GM19467 (cell line): ENCODE measurements at regions not wholly inside any gene's neighbourhood (a gene's known extent, or its start where the extent isn't known, plus 50 kb on each side); places are given as distances from the start of the nearest gene placed in this dataset.

Source experiments
- ATAC-seq: cut with Tn5 transposase; IDR thresholded peaks from one replicate; pipeline ENCODE4 v1.9.1; 2021; ENCODE audit warnings: mild to moderate bottlenecking, moderate library complexity; ENCODE audit not compliant: unreplicated experiment

- no peak for ATAC-seq
Observed at GRCh38 chr4:185893500-185893899, 81.5 kb upstream of the SORBS2 start.

GRCh38 chr4:185894481-185894880 lies 82.5 kb upstream of the SORBS2 start:
- ATAC-seq, result no peak

GRCh38 chr4:185895351-185895750 lies 83.4 kb upstream of the SORBS2 start:
- no peak for ATAC-seq

GRCh38 chr4:185895866-185896265 lies 83.9 kb upstream of the SORBS2 start:
- ATAC-seq, result no peak

DNA sequence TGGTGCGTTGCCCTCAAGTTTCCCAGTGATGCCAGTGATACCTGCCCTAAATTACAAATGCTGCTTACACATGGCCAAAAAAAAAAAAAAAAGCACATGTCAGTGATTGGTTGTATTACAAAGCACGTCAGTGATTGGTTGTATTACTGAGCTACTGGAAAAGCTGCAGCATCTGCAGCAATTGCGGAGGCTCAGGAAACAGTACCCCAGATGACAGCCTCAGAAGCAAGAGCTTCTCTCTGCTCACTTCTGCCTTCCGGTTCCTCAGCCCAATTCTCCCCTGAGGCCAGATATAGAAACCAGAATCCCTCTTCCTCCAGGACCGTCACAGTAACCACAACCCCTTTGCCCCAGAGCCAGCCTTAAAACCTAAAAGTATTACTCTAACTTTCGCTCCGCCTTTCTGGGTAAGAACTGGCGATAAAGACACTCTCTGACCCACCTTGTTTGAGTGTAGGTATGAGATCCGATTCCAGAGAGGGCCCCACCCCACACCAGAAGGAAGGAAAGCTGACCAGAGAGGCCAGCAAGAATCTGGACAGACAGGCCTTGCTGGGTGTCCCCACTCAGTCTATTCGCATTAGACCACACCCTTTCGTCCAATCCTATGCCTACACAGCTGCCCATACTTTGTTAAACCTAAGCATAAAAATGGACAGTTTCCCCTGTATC lies 85.0 kb upstream of the SORBS2 start:
- peak; percentile 86 for ATAC-seq

DNA sequence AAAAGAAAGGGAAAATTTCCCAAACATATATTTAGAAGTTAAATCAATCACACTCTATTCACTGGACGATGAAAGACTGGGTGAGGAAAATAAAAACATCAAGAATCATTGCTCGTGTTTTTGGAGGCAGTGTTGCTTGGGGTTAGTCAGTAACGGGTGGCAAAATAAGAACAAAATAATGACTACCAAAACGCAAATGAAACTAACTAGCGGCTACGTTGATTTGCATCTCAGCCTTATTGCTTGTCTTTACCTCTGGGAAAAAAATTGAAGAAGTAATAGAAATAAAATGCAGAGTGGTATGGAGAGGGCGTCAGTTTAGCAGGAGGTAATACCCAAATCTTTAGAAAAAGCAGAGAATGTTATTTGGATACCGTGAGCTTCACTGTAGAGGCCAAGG lies 86.4 kb upstream of the SORBS2 start:
- no peak for ATAC-seq

- no peak for ATAC-seq
Observed at GRCh38 chr4:185899833-185900232, 87.8 kb upstream of the SORBS2 start.

GRCh38 chr4:185902654-185903053 lies 90.7 kb upstream of the SORBS2 start:
- no peak for ATAC-seq

DNA sequence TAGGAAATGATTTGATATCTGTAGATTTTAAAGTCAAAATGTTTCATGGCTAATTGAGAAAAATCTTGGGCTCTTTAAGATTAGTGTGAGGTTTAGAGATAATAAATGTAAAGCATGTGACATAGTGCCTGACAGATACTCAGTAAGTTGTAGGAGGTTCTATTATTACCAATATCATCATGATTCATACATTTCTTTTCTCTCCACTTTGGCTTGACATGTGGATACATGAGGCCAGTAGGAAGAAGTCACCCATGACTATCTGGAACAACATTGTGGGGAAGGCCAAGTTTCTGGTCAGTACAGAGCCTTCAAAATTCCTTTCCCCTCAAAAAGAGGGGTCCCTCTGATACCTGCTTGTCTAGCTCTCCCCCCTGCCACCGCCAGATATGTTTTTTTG lies 91.2 kb upstream of the SORBS2 start:
- no peak for ATAC-seq

- ATAC-seq, result no peak
Observed at GRCh38 chr4:185904381-185904780, 92.4 kb upstream of the SORBS2 start.

- no peak for ATAC-seq
Observed at GRCh38 chr4:185909972-185910371, 98.0 kb upstream of the SORBS2 start.

DNA sequence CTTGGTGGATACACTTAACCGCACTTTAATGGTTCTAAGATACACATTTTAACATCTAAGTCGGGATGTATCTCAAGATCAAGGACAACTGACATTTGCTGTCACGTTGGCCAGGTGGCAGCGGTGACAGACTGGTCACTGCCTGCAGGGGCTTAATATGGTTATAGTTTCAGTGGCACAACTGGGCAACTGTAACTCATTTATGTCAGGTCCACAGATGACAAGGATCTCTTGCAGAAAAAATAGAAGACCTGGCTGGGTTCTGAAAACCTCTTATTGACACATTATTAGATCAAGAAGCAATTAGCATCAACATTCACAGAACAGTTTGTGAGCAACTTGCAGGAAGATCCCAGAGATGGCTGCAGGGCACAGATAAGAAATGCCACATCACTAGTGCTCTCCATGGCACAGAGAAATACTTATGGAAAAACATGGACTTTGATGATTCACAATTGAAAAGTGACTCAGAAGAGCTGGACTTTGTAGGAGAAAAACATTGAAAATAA lies 99.6 kb upstream of the SORBS2 start:
- ATAC-seq, result no peak

DNA sequence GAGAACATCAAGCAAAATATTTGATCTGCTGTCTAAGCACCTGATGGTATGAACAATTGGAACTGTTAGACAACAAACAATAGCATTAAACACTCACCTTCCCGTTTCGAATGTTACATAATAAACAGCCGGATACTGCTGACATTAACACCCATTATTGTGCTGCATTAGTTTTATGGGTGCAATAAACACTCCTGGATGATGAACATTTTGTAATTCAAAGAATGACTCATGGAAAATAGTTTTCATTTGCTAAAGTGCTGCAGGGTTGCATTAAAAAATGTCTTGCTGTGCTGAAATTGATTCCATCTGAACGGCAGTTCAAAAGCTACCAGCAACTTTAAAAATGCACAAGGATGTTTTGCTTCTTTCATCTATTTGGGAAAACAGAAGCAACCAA lies 100.8 kb upstream of the SORBS2 start:
- no peak for ATAC-seq

DNA sequence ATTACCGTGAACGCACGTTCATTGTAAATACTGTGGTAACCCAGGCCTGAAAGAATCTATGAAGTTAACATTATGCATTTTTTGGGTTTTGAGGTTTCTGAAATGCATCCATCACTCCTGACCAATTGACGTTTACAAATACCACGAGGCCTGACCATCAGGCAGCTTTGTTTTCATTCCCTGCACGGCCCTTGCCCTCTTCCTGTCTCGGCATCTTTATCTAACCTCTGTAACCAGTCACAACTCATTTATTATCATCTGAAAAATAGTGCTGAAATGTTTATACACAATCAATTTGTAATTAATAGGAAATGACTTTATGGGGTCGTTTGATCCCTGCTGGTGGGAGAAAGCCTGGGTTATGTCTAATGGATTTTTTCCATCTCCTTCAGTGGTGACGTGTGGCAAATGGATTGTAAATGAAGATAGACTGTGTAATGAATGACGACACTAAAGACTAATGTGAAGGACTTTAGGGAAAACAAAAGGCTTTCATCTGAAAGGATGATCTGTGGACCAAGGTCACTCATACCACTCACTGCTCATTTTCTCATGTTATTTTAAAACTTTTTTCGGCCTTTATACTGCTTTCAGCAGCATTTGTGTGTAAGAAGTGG lies 102.7 kb upstream of the SORBS2 start:
- no peak for ATAC-seq

- ATAC-seq, result no peak
Observed at GRCh38 chr4:185915271-185915670, 103.3 kb upstream of the SORBS2 start.

DNA sequence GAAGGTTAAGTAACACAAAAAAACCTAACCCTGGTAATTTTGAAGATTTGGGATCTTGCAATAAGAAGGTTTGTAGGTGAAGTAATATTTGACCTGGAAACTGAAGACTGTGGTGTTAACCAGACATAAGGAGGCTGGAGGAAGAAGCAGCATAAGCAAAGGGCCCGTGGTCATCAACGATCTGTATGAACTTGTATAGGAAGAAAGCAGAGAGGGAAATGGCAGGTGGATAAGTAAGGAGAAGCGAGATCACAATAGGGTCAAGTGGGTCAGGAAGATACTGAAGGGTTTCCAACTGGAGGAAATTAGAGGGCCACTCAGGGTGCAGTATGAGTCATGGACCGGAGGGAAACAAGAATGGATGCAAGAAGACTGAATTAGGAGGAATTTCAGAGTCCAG lies 103.8 kb upstream of the SORBS2 start:
- no peak for ATAC-seq

DNA sequence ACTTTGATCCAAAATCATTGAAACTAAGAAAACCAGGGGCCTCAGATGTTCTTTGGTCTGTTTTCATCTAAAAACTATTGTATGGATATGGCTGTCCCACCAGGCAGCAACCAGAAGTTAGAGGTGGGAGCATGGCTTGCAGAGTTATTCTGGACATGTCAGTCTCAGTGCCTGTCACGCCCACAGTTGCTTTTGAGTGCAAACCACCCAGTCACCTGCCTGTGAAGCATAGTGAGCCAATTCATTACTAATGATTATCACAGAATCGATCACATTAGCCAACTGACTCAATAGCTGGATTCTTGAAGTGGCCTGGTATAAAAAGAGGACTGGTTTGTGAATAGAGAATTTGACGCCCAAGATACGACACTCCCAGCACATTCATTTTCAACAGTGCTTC lies 104.2 kb upstream of the SORBS2 start:
- ATAC-seq, result no peak

DNA sequence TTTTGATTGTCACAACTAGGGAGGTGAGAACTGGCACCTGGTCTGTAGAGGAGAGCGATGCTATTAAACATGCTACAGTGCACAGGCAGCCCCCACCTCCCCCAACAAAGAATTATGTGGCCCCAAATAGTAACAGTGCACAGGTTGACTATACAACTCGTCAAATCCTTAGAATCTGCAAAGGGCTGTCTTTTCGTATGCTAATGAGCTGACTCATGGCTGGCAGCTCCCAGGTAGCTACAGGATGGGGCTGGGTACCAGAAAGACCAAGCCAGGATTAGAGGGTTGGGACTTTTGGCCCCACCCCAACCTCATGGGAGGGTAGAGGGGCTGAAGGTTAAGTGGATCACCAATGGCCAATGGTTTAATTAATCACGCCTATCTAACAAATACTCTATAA lies 104.7 kb upstream of the SORBS2 start:
- ATAC-seq, result no peak

DNA sequence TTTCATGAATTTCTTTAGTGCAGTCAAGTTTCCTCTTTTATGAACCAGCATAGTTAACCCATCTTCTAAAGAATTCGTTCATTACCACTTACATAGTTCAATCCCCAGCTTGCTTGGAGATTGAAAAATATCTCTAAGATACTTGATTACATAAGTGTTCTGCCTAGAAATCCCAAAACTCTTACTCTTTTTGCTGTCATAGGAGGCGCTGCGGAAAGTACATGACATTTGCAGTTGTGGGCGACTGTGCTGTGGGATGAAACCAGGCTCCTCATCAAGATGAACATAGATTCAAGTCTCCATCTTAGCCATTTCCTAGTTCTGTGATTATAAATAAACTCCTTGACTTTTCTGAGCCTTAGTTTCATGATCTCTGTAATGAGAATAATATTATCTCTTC lies 107.1 kb upstream of the SORBS2 start:
- ATAC-seq, result no peak

DNA sequence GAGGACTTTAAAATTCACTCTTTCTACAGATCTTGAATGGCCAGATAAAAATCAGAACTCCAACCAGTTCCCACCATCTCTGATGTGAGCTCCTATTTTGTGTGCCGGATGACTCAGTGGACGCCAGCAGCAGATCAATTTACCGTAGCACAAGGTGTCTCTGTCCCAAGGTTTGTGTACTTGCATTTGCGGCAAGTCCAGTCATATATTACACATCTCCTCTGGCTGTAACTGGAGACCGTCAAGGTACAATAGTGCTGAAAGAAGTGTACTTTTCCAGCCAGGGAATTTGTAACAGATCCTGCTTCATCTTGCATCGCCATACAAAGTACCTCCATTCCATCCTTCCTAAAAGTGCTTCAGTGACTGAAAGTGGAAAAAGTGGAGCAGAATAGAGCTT lies 108.2 kb upstream of the SORBS2 start:
- no peak for ATAC-seq

GRCh38 chr4:185920691-185921260 lies 108.8 kb upstream of the SORBS2 start:
- ATAC-seq, result no peak
